GM12872 (cell line): ENCODE measurements at regions not wholly inside any gene's neighbourhood (a gene's known extent, or its start where the extent isn't known, plus 50 kb on each side); places are given as distances from the start of the nearest gene placed in this dataset.

Experiments used
- TF ChIP-seq, protein P1 (sequence below): IDR thresholded peaks from 3 replicates; pipeline ENCODE4 v1.5.1; 2011; ENCODE audit warnings: low read depth, mild to moderate bottlenecking, low read length, moderate library complexity; ENCODE audit not compliant: insufficient read depth

DNA sequence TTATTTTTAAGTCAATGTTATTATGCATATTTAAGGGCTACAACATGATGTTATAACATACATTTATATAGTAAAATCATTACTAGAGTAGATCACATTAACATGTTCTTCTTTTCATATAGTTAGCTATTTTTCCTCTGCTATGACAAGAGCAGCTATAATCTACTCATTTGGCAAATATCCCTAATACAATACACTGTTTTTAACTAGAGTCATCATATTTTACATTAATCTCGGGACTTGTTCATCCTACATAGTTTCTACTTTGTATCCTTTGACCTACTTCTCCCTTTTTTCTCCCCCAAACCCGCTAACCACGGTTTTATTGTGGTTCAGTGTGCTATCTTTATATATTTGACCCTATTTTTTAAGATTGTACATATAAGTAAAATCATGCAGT is 249.0 kb downstream of the EPM2A start:
- TF ChIP-seq, protein P1, sequence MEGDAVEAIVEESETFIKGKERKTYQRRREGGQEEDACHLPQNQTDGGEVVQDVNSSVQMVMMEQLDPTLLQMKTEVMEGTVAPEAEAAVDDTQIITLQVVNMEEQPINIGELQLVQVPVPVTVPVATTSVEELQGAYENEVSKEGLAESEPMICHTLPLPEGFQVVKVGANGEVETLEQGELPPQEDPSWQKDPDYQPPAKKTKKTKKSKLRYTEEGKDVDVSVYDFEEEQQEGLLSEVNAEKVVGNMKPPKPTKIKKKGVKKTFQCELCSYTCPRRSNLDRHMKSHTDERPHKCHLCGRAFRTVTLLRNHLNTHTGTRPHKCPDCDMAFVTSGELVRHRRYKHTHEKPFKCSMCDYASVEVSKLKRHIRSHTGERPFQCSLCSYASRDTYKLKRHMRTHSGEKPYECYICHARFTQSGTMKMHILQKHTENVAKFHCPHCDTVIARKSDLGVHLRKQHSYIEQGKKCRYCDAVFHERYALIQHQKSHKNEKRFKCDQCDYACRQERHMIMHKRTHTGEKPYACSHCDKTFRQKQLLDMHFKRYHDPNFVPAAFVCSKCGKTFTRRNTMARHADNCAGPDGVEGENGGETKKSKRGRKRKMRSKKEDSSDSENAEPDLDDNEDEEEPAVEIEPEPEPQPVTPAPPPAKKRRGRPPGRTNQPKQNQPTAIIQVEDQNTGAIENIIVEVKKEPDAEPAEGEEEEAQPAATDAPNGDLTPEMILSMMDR = no peak

DNA sequence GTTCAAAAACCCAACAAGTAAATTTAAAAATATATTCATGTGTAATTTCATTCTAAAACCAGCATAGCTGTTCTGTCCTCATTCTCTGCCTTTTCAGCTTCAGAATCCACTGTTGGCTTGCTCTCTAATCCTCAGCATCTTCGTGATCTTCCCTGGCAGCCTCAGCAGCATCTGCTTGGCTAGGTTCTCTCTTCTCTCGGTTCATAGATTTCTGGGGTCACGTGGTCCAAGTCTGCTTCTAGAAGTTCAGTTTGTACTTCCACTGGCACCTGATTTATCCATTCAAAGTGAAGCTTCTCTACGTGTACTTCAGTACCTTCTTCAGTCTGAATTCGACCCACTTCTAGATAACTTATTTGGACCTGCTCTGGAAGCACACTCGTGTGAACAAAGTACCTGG is 245.7 kb downstream of the EPM2A start:
- TF ChIP-seq, protein P1 = no peak

- TF ChIP-seq, protein P1 = no peak
Observed at GRCh38 chr6:145490068-145490467, 245.3 kb downstream of the EPM2A start.

DNA sequence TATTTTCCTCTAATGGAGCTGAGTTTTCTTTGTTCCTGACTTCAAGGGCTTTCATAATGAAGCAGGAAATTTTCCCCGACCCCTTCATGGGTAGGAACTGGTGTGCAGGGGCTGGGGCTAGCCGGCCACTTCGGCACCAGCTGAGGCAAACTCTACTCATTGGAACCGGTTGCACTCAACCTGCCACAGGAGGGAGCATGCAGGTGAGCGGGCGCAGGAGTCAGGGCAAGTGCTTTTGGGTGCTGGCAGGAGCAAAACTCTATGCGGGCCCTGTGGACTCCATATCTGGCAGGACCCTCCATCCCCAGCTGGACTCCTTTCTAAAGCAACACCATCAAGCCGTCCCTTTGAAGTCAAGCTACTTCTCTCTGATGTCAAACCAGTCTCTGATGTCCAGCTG is 244.2 kb downstream of the EPM2A start:
- TF ChIP-seq, protein P1 = no peak

GRCh38 chr6:145497006-145497405 is 238.3 kb downstream of the EPM2A start:
- TF ChIP-seq, protein P1 = no peak

DNA sequence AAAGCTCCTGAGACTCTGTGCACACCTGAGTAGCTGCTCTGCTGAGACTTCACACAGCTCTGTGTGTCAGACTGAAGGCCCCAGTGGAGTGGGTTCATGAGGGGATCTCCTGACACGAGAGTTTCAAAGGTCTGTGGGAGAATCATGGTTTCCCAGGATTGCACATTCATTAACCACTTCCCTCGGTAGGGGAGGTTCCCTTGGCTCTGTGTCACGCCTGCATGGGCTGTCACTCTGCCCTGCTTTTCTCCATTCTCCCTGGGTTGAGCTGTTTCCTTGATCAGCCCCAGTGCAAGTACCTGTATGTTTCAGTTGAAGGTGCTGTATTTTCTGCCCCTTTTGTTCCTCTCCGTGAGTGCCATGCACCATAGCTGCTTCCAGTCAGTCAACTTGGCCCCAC is 236.9 kb downstream of the EPM2A start:
- TF ChIP-seq, protein P1 = no peak

- TF ChIP-seq, protein P1 = no peak
Observed at GRCh38 chr6:145502416-145502815, 232.9 kb downstream of the EPM2A start.

DNA sequence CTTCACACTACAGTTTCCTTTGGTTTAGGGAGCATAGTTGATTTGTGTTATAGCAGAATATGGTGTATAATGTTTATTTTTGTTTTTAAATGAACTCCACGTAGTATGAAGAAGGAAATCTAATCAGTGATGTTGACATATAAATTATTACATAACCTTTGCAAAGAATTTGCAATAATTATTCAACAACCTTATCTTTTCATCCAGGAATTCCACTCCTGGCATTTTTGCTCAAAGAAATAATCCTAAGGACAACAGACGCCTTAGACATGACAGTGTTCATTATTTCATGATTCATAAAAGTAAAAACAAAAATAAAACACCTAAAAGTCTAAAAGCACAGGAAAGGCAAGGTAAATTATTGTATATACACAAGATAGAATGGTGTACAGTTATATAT is 229.2 kb downstream of the EPM2A start:
- TF ChIP-seq, protein P1 = no peak
